K562 (cell line): ENCODE measurements at regions not wholly inside any gene's neighbourhood (a gene's known extent, or its start where the extent isn't known, plus 50 kb on each side); places are given as distances from the start of the nearest gene placed in this dataset.

Source experiments
- BRCA1 ChIP-seq, 2 experiments: fragments of 450-650 bp in 1 of 2; sonication (generic) in 1 of 2; formaldehyde crosslinking in 1 of 2; IDR thresholded peaks; 2 replicates each; pipeline versions ENCODE4 v1.5.0 to v1.6.1; 2017 to 2020; ENCODE audit warnings: mild to moderate bottlenecking in 1 of 2, missing genetic modification reagents in 1 of 2
- ESRRB ChIP-seq: fragments of 250-450 bp; sonication (Bioruptor Pico); IDR thresholded peaks from 2 replicates; pipeline ENCODE4 v1.5.0; 2020; ENCODE audit warnings: mild to moderate bottlenecking, moderate library complexity, borderline replicate concordance
- HDAC2 ChIP-seq: fragments of 450-650 bp; IDR thresholded peaks from 2 replicates; pipeline ENCODE4 v1.6.1; 2016; ENCODE audit warnings: mild to moderate bottlenecking
- HDGF ChIP-seq: fragments of 450-650 bp; IDR thresholded peaks from 2 replicates; pipeline ENCODE4 v1.6.1; 2016
- HNRNPUL1 ChIP-seq: fragments of 200-400 bp; formaldehyde crosslinking; IDR thresholded peaks from 2 replicates; pipeline ENCODE4 v1.6.1; 2017; ENCODE audit warnings: low read length
- NBN ChIP-seq: fragments of 450-650 bp; IDR thresholded peaks from 2 replicates; pipeline ENCODE4 v1.6.1; 2016; ENCODE audit warnings: low read depth, mild to moderate bottlenecking
- NR2C1 ChIP-seq, 2 experiments: fragments of 450-650 bp; IDR thresholded peaks; 2 replicates each; pipeline ENCODE4 v1.6.1; 2017; ENCODE audit warnings: mild to moderate bottlenecking in 2 of 2, antibody characterized with exemption in 1 of 2, inconsistent platforms in 1 of 2, missing compliant biosample characterization in 1 of 2, missing genetic modification characterization in 1 of 2
- TF ChIP-seq, protein P1 (sequence below), 2 experiments: fragments of 450-650 bp in 1 of 2; sonication (generic) in 1 of 2; formaldehyde crosslinking in 1 of 2; IDR thresholded peaks; 2 replicates each; pipeline versions ENCODE4 v1.7.1 to v1.9.0; 2016 to 2022; ENCODE audit warnings: inconsistent platforms in 1 of 2, mild to moderate bottlenecking in 1 of 2, missing genetic modification reagents in 1 of 2

DNA sequence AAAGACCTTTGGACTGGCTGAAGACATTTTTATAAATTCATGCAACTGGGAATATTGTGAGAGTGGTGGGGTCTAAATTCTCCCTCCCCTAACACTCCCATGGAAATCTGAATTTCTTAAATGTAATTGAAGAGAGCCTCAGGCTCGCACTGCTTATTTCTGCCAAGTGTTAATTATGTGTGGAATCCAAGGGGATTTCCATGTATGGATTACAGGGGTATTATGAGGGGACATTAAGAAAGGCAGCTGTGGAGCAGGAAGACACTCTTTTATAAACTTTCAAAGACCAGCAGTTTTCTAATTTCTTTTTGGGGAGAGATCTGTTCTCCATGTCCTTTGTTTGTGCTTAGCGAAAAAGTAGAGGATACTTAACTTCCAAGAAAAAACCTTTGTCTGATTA, 152.1 kb upstream of the TBL1XR1 start:
- TF ChIP-seq NBN (no peak), BRCA1 (IDR thresholded peaks at IDR 0.05) (no peak), BRCA1 (CRISPR knock-in tag; IDR thresholded peaks at IDR 0.05) (no peak), ESRRB (CRISPR knock-in tag) (no peak), NR2C1 (IDR thresholded peaks at IDR 0.05) (no peak), NR2C1 (tag; IDR thresholded peaks at IDR 0.05) (no peak), HNRNPUL1 (no peak), HDGF (no peak), HDAC2 (no peak)
- TF ChIP-seq, protein P1, sequence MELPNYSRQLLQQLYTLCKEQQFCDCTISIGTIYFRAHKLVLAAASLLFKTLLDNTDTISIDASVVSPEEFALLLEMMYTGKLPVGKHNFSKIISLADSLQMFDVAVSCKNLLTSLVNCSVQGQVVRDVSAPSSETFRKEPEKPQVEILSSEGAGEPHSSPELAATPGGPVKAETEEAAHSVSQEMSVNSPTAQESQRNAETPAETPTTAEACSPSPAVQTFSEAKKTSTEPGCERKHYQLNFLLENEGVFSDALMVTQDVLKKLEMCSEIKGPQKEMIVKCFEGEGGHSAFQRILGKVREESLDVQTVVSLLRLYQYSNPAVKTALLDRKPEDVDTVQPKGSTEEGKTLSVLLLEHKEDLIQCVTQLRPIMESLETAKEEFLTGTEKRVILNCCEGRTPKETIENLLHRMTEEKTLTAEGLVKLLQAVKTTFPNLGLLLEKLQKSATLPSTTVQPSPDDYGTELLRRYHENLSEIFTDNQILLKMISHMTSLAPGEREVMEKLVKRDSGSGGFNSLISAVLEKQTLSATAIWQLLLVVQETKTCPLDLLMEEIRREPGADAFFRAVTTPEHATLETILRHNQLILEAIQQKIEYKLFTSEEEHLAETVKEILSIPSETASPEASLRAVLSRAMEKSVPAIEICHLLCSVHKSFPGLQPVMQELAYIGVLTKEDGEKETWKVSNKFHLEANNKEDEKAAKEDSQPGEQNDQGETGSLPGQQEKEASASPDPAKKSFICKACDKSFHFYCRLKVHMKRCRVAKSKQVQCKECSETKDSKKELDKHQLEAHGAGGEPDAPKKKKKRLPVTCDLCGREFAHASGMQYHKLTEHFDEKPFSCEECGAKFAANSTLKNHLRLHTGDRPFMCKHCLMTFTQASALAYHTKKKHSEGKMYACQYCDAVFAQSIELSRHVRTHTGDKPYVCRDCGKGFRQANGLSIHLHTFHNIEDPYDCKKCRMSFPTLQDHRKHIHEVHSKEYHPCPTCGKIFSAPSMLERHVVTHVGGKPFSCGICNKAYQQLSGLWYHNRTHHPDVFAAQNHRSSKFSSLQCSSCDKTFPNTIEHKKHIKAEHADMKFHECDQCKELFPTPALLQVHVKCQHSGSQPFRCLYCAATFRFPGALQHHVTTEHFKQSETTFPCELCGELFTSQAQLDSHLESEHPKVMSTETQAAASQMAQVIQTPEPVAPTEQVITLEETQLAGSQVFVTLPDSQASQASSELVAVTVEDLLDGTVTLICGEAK (IDR thresholded peaks at IDR 0.05): no peak
- TF ChIP-seq, protein P1 (CRISPR knock-in tag; IDR thresholded peaks at IDR 0.05): no peak
